ENCODE measurements at regions not wholly inside any gene's neighbourhood (a gene's known extent, or its start where the extent isn't known, plus 50 kb on each side); places are given as distances from the start of the nearest gene placed in this dataset.

GRCh38 chr6:139486476-139486799 is 112.0 kb upstream of the CITED2 start:
- H3K27ac Mint-ChIP-seq (ENCODE audit: unreplicated experiment) = no peak overlapping the region
- no peak for DNase-seq
- no TSS peak for BruUV-seq (replicated peaks)
- peaks cover 7% of the 10 kb centered on the region for H3K4me1 ChIP-seq
- H3K9me3 ChIP-seq = no peaks in the 10 kb centered on the region; the same call in 1 of the 2 replicates
- CTCF ChIA-PET = no interaction called here
- TF ChIP-seq CTCF (IDR thresholded peaks at IDR 0.05; ENCODE audit: insufficient read depth in 1 of 2, low read depth in 1 of 2, low read length in 1 of 2, severe bottlenecking in 1 of 2, unreplicated experiment in 1 of 2) = no peak
- no peaks in the 10 kb centered on the region for H3K36me3 ChIP-seq (ENCODE audit: control insufficient read depth, insufficient read depth, low read length)
- POLR2A ChIA-PET = interaction anchor here (0.8 kb wide), 1 partner anchor 112 kb away, joined by 6 read pairs; the partner anchor contains the start of gene CITED2
- H3K27me3 ChIP-seq (replicated peaks; ENCODE audit: control insufficient read depth, insufficient read depth, low read length) = no peaks in the 10 kb centered on the region
- no peaks in the 10 kb centered on the region for H3K27me3 Mint-ChIP-seq (ENCODE audit: insufficient read depth, unreplicated experiment)
- H3K9me3 Mint-ChIP-seq (ENCODE audit: unreplicated experiment) = no peaks in the 10 kb centered on the region
- no peak overlapping the region for H3K4me3 ChIP-seq (ENCODE audit: low read depth, low read length)
- no peaks in the 10 kb centered on the region for H3K36me3 Mint-ChIP-seq (ENCODE audit: insufficient read depth, unreplicated experiment)
- H3K4me1 Mint-ChIP-seq (ENCODE audit: low read depth, unreplicated experiment) = no peaks in the 10 kb centered on the region
- intact Hi-C loops (cut with micrococcal nuclease; ENCODE audit: unreplicated experiment) = no loop called here
- H3K4me3 Mint-ChIP-seq (ENCODE audit: unreplicated experiment) = no peak overlapping the region

GRCh38 chr6:139485742-139486475 is 111.5 kb upstream of the CITED2 start:
- no peaks in the 10 kb centered on the region for H3K36me3 Mint-ChIP-seq (ENCODE audit: insufficient read depth, unreplicated experiment)
- H3K9me3 Mint-ChIP-seq (ENCODE audit: unreplicated experiment) = no peaks in the 10 kb centered on the region
- H3K4me1 Mint-ChIP-seq (ENCODE audit: low read depth, unreplicated experiment) = no peaks in the 10 kb centered on the region
- no peak overlapping the region for H3K27ac Mint-ChIP-seq (ENCODE audit: unreplicated experiment)
- no peaks in the 10 kb centered on the region; the same call in 1 of the 2 replicates for H3K9me3 ChIP-seq
- intact Hi-C loops (cut with micrococcal nuclease; ENCODE audit: unreplicated experiment) = no loop called here
- CTCF ChIA-PET = no interaction called here
- no peaks in the 10 kb centered on the region for H3K27me3 ChIP-seq (replicated peaks; ENCODE audit: control insufficient read depth, insufficient read depth, low read length)
- H3K27me3 Mint-ChIP-seq (ENCODE audit: insufficient read depth, unreplicated experiment) = no peaks in the 10 kb centered on the region
- no peak overlapping the region for H3K4me3 Mint-ChIP-seq (ENCODE audit: unreplicated experiment)
- no peak for DNase-seq
- no peaks in the 10 kb centered on the region for H3K36me3 ChIP-seq (ENCODE audit: control insufficient read depth, insufficient read depth, low read length)
- peaks cover 7% of the 10 kb centered on the region for H3K4me1 ChIP-seq
- H3K4me3 ChIP-seq (ENCODE audit: low read depth, low read length) = no peak overlapping the region
- BruUV-seq (replicated peaks) = no TSS peak
- POLR2A ChIA-PET = interaction anchor here (0.8 kb wide), 1 partner anchor 111 kb away, joined by 6 read pairs; the partner anchor contains the start of gene CITED2
- TF ChIP-seq CTCF (IDR thresholded peaks at IDR 0.05; ENCODE audit: insufficient read depth in 1 of 2, low read depth in 1 of 2, low read length in 1 of 2, severe bottlenecking in 1 of 2, unreplicated experiment in 1 of 2) = no peak

- H3K9me3 Mint-ChIP-seq (ENCODE audit: unreplicated experiment) = no peaks in the 10 kb centered on the region
- no peaks in the 10 kb centered on the region for H3K27me3 Mint-ChIP-seq (ENCODE audit: insufficient read depth, unreplicated experiment)
- no peaks in the 10 kb centered on the region; the same call in 1 of the 2 replicates for H3K9me3 ChIP-seq
- H3K4me1 ChIP-seq = peaks cover 2% of the 10 kb centered on the region
- CTCF ChIA-PET = no interaction called here
- H3K36me3 Mint-ChIP-seq (ENCODE audit: insufficient read depth, unreplicated experiment) = no peaks in the 10 kb centered on the region
- H3K36me3 ChIP-seq (ENCODE audit: control insufficient read depth, insufficient read depth, low read length) = no peaks in the 10 kb centered on the region
- no TSS peak for BruUV-seq (replicated peaks)
- no peak overlapping the region for H3K27ac Mint-ChIP-seq (ENCODE audit: unreplicated experiment)
- TF ChIP-seq CTCF (IDR thresholded peaks at IDR 0.05; ENCODE audit: insufficient read depth in 1 of 2, low read depth in 1 of 2, low read length in 1 of 2, severe bottlenecking in 1 of 2, unreplicated experiment in 1 of 2) = no peak
- intact Hi-C loops (cut with micrococcal nuclease; ENCODE audit: unreplicated experiment) = no loop called here
- no peak overlapping the region for H3K4me3 Mint-ChIP-seq (ENCODE audit: unreplicated experiment)
- peaks cover 3% of the 10 kb centered on the region for H3K4me1 Mint-ChIP-seq (ENCODE audit: low read depth, unreplicated experiment)
- POLR2A ChIA-PET = no interaction called here
- no peak for DNase-seq
- H3K27me3 ChIP-seq (replicated peaks; ENCODE audit: control insufficient read depth, insufficient read depth, low read length) = no peaks in the 10 kb centered on the region
- H3K4me3 ChIP-seq (ENCODE audit: low read depth, low read length) = no peak overlapping the region
These were observed 110.7 kb upstream of the CITED2 start for GRCh38 chr6:139485185-139485584.
